RWPE2 (cell line): ENCODE measurements at regions not wholly inside any gene's neighbourhood (a gene's known extent, or its start where the extent isn't known, plus 50 kb on each side); places are given as distances from the start of the nearest gene placed in this dataset.

ENCODE experiments used
- ATAC-seq: fragments of 200-7000 bp; cut with Tn5 transposase; 3 replicates; pipeline ENCODE4 v1.9.1; 2021; ENCODE audit warnings: low read depth
- DNase-seq: peaks from one replicate; pipeline ENCODE4 v3.0.0-alpha.2; 2020; ENCODE audit warnings: low spot score
- H3K27ac ChIP-seq: fragments of 450-650 bp; 2 replicates; pipeline ENCODE4 v1.5.1; 2017; ENCODE audit warnings: mild to moderate bottlenecking; ENCODE audit not compliant: poor library complexity, severe bottlenecking
- H3K27me3 ChIP-seq: fragments of 250-450 bp; sonication (Bioruptor Pico); 2 replicates; pipeline ENCODE4 v1.5.1; 2021; ENCODE audit warnings: mild to moderate bottlenecking, moderate library complexity; ENCODE audit not compliant: insufficient read depth, poor library complexity, severe bottlenecking
- H3K36me3 ChIP-seq: fragments of 250-450 bp; sonication (Bioruptor Pico); 2 replicates; pipeline ENCODE4 v1.5.1; 2020; ENCODE audit warnings: low read depth, mild to moderate bottlenecking, moderate library complexity
- H3K4me1 ChIP-seq: fragments of 250-450 bp; sonication (Bioruptor Pico); 2 replicates; pipeline ENCODE4 v1.5.1; 2021; ENCODE audit warnings: mild to moderate bottlenecking, moderate library complexity; ENCODE audit not compliant: insufficient read depth, poor library complexity, severe bottlenecking
- H3K4me3 ChIP-seq: fragments of 250-450 bp; sonication (Bioruptor Pico); 2 replicates; pipeline ENCODE4 v1.5.1; 2021; ENCODE audit warnings: mild to moderate bottlenecking, moderate library complexity; ENCODE audit not compliant: severe bottlenecking
- H3K9me3 ChIP-seq: fragments of 250-450 bp; sonication (Bioruptor Pico); 2 replicates; pipeline ENCODE4 v1.5.1; 2021; ENCODE audit warnings: mild to moderate bottlenecking, moderate library complexity; ENCODE audit not compliant: severe bottlenecking
- TF ChIP-seq, protein P1 (sequence below): fragments of 450-650 bp; IDR thresholded peaks from one replicate; pipeline ENCODE4 v1.5.1; 2017; ENCODE audit warnings: mild to moderate bottlenecking, moderate library complexity; ENCODE audit not compliant: poor library complexity, severe bottlenecking

DNA sequence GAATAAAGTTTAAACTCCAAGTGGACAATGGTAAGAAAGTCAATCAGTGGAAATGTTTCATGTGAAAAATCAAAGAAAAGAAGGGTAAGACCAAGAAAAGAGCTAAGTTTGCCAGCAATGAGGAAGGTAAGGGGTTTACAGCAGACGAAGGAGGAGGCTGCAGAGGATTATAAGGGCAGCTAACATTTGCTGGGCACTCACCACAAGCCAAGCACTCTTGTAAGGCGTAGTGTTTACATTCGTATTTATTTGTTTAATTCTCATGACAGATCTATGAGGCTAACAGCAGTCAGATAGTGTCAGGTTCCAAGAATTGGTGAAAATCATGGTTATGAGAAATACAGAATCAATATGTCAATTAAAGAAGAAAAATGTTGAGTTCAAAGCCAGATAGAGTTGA lies 75.2 kb upstream of the NGF start:
- Histone ChIP-seq H3K9me3 (no peaks in the 10 kb centered on the region), H3K27ac (no peak overlapping the region), H3K4me3 (no peak overlapping the region), H3K4me1 (peaks cover 7% of the 10 kb centered on the region), H3K27me3 (no peaks in the 10 kb centered on the region), H3K36me3 (no peaks in the 10 kb centered on the region)
- TF ChIP-seq, protein P1, sequence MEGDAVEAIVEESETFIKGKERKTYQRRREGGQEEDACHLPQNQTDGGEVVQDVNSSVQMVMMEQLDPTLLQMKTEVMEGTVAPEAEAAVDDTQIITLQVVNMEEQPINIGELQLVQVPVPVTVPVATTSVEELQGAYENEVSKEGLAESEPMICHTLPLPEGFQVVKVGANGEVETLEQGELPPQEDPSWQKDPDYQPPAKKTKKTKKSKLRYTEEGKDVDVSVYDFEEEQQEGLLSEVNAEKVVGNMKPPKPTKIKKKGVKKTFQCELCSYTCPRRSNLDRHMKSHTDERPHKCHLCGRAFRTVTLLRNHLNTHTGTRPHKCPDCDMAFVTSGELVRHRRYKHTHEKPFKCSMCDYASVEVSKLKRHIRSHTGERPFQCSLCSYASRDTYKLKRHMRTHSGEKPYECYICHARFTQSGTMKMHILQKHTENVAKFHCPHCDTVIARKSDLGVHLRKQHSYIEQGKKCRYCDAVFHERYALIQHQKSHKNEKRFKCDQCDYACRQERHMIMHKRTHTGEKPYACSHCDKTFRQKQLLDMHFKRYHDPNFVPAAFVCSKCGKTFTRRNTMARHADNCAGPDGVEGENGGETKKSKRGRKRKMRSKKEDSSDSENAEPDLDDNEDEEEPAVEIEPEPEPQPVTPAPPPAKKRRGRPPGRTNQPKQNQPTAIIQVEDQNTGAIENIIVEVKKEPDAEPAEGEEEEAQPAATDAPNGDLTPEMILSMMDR, result no peak
- no peak for DNase-seq
- ATAC-seq, result no peak

DNA sequence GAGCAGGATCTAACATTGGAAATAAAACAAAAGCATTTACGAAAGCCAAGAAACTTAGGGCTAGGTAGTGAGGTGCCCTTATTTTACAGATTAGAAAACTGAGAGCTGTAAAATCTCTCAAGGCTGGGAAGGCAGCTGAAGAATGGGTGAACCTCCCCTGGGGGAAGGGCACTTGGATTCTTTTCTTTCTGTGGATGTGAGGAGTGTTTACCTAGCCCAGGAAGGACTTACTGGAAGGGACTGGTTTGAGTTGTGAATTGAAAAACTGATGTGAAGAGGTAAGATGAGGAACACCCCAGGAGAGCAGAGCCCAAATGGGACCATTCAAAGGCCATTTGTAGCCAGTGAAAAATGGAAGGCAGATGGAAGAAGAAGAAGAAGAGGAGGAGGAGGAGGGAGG lies 74.7 kb upstream of the NGF start:
- no peaks in the 10 kb centered on the region for H3K36me3 ChIP-seq
- H3K9me3 ChIP-seq, result no peaks in the 10 kb centered on the region
- peaks cover 7% of the 10 kb centered on the region for H3K4me1 ChIP-seq
- ATAC-seq, result no peak
- H3K27ac ChIP-seq, result no peak overlapping the region
- no peak overlapping the region for H3K4me3 ChIP-seq
- DNase-seq, result no peak
- TF ChIP-seq, protein P1, result no peak
- H3K27me3 ChIP-seq, result no peaks in the 10 kb centered on the region

DNA sequence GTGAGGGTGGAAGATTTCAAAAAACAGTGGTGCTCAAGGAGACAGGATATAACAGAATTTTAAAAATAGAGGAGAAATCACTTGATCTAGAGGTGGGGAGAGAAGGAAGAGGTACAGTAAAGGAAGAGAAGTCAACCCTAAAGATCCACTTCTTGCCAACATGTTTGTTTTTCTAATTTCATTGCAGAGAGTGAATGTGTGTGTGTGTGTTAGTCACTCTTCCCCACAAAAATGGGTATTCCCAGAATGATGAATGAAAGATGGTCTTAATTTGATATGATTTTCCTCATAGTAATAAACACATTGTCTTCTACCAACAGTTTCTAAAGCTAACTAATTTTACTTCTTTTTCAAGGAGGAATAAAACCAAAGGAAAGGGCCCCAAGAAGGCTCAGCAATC lies 74.2 kb upstream of the NGF start:
- TF ChIP-seq, protein P1, result no peak
- DNase-seq, result no peak
- Histone ChIP-seq H3K4me1 (peaks cover 7% of the 10 kb centered on the region), H3K27ac (no peak overlapping the region), H3K27me3 (no peaks in the 10 kb centered on the region), H3K4me3 (no peak overlapping the region), H3K9me3 (no peaks in the 10 kb centered on the region), H3K36me3 (no peaks in the 10 kb centered on the region)
- no peak for ATAC-seq

DNA sequence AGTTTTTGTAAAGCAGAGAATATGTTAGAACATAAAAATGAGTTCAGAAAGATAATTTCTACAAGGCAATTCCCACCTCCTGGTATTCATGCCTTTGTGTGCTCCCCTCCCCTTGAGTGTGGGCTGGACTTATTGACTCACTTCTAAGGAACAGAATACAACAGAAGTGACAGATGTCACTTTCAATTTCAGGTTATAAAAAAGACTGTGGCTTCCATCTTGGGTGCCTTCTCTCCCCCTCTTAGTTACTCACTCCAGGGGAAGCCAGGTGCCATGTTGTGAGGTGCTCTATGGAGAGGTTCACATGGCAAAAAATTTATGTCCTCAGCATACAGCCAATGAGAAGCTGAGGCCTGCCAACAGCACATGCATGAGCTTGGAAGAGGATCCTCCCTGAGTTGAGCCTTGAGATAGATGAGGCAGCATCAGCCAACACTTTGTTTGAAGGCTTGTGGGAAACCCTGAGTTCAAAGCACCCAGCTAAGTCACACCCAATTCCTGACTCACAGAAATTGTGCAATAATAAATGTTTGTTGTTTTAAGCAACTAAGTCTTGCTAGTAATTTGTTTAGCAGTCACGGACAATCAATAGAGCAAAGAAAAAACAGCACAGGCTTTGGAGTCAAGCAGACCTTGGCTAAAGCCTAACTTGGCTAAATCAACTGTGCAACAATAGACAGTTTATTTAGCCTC lies 73.5 kb upstream of the NGF start:
- H3K36me3 ChIP-seq, result no peaks in the 10 kb centered on the region
- peaks cover 7% of the 10 kb centered on the region for H3K4me1 ChIP-seq
- H3K4me3 ChIP-seq, result no peak overlapping the region
- TF ChIP-seq, protein P1, result no peak
- H3K9me3 ChIP-seq, result no peaks in the 10 kb centered on the region
- no peak for DNase-seq
- H3K27ac ChIP-seq, result no peak overlapping the region
- no peaks in the 10 kb centered on the region for H3K27me3 ChIP-seq
- ATAC-seq, result peak; percentile 79
